ENCODE measurements at regions not wholly inside any gene's neighbourhood (a gene's known extent, or its start where the extent isn't known, plus 50 kb on each side); places are given as distances from the start of the nearest gene placed in this dataset.

DNA sequence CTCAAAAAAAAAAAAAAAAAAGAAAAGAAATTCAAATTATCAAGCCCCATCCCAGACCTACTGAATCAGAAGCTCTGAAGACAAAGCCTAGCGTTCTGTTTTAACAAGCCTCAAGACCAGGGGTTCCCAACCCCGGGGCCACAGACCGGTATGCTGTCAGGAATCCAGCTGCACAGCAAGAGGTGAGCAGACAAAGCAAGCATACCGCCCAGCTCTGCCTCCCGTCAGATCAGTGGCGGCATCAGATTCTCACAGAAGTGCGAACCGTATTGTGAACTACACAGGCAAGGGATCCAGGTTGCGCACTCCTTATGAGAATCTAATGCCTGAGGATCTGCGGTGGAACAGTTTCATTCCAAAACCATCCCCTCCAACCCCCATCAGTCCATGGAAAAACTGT lies 57.8 kb upstream of the RASAL2 start:
- TF ChIP-seq, protein P1, sequence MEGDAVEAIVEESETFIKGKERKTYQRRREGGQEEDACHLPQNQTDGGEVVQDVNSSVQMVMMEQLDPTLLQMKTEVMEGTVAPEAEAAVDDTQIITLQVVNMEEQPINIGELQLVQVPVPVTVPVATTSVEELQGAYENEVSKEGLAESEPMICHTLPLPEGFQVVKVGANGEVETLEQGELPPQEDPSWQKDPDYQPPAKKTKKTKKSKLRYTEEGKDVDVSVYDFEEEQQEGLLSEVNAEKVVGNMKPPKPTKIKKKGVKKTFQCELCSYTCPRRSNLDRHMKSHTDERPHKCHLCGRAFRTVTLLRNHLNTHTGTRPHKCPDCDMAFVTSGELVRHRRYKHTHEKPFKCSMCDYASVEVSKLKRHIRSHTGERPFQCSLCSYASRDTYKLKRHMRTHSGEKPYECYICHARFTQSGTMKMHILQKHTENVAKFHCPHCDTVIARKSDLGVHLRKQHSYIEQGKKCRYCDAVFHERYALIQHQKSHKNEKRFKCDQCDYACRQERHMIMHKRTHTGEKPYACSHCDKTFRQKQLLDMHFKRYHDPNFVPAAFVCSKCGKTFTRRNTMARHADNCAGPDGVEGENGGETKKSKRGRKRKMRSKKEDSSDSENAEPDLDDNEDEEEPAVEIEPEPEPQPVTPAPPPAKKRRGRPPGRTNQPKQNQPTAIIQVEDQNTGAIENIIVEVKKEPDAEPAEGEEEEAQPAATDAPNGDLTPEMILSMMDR (IDR thresholded peaks at IDR 0.05; ENCODE audit: insufficient read depth, low read length, poor library complexity, severe bottlenecking): no peak
- TF ChIP-seq EZH2phosphoT487 (conservative IDR thresholded peaks at IDR 0.05; ENCODE audit: low read length): no peak

All from SU-DHL-6 (cell line).